Erythroblast (primary cell): ENCODE measurements at regions not wholly inside any gene's neighbourhood (a gene's known extent, or its start where the extent isn't known, plus 50 kb on each side); places are given as distances from the start of the nearest gene placed in this dataset.

Experiments
- DNase-seq, 2 experiments: peaks; one replicate each; lab custom pipeline; 2025; lab: John Stamatoyannopoulos, UW
- GATA1 ChIP-seq: IDR thresholded peaks from 2 replicates; pipeline ENCODE4 v1.6.1; 2011; ENCODE audit warnings: low read depth, mild to moderate bottlenecking, control low read depth, low read length, moderate library complexity
- POLR2A ChIP-seq: IDR thresholded peaks from 2 replicates; pipeline ENCODE4 v1.6.1; 2011; ENCODE audit warnings: mild to moderate bottlenecking, low read length

- DNase-seq: no peak
- TF ChIP-seq GATA1 (no peak), POLR2A (no peak)
Measured at GRCh38 chr6:134712311-134712710, 237.6 kb downstream of the ALDH8A1 start.

GRCh38 chr6:134708079-134708478, 241.8 kb downstream of the ALDH8A1 start:
- TF ChIP-seq POLR2A (no peak), GATA1 (no peak)
- DNase-seq: no peak

- TF ChIP-seq POLR2A (no peak), GATA1 (no peak)
- no peak for DNase-seq
Measured at GRCh38 chr6:134707342-134708031, 242.4 kb downstream of the ALDH8A1 start.

DNA sequence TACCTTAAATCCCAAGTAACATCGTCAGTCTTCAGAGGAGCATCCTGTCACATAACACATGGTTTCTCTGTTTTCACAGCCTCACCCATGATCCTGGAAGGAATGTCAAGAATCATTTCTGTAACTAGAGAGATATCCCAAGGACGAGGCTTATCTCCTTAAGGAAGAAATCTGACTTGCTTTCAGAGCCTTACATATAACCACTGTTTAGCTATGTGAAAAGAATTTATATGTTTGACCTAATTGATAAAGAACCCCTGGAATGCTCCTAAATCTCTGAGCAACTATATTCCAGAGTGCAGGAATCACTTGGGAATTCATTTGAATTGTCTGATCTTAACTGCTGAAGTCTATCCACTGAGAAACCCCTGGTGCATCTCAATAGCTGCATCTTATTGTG, 243.1 kb downstream of the ALDH8A1 start:
- DNase-seq: no peak

GRCh38 chr6:134706153-134706552, 243.7 kb downstream of the ALDH8A1 start:
- DNase-seq: no peak
- TF ChIP-seq POLR2A (no peak), GATA1 (no peak)

More for the DNA sequence above, 243.1 kb downstream of the ALDH8A1 start:
- TF ChIP-seq POLR2A (no peak), GATA1 (no peak)

DNA sequence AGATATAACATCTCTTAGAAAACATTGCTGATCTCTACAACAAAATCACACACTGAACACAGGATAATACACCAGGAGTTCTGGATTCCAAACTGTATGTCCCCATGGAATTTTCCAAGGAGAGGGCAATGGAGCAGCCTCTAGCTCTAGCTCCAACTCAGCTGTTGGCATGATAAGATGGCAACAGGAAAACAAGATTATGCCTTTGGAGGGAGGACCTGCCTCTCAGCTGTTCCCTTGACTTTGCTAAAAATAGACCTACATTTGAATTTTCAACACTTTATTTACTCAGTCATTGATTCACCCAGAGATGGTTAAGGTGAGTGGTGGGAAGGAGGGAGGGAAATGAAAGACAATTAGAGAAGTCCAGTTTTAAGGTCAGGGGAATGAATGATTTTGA, 246.7 kb downstream of the ALDH8A1 start:
- TF ChIP-seq GATA1 (no peak), POLR2A (no peak)
- no peak for DNase-seq

DNA sequence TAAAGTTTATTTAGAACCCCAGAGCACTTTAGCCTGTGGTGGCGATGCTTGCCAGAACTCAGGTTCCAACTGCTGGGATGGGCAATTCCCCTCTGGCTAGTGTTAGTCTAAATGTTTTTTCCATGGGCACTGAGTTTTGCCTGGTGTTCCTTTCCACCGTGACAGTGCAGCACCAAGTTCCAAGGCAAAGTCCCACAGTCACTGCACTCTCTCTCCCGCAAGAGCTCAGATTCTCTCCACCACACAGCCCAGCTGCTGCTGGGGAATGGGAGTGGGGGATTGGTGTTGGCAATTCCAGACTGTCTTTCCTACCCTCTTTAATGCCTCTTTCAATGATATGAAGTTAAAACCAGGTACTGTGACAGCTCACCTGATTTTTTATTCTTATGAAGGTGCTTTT, 247.6 kb downstream of the ALDH8A1 start:
- TF ChIP-seq GATA1 (no peak), POLR2A (no peak)
- no peak for DNase-seq

DNA sequence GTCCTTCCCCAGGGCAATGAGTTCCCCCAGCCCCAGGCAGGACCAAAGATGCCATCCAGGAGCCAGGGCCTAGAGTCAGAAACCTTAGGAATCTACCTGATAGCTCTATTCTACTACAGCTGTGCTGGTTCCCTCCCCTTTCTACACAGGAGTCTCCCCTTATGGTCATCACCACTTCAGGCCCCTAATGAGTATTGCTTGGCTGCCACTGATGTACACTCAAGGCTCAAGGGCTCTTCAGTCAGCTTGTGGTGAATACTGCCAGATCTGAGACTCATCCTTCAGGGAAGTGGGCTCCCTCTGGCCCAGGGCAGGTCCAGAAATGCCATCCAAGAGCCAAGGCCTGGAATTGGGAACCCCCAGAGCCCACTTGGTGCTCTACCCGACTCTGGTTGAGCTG, 248.6 kb downstream of the ALDH8A1 start:
- TF ChIP-seq GATA1 (no peak), POLR2A (no peak)
- DNase-seq: no peak

DNA sequence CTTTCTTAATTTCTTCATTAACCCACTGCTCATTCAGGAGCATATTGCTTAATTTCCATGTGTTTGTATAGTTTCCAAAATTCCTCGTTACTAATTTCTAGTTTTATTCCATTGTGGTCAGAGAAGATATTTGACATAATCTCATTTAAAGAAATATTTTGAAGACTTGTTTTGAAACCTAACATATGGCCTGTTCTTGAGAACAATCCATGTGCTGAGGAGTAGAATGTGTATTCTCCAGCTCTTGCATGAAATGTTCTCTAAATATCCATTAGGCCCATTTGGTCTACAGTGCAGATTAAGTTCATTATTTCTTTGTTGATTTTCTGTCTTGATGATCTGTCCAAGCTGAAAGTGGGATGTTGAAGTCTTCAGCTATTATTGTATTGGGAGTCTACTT, 251.7 kb downstream of the ALDH8A1 start:
- no peak for DNase-seq
- TF ChIP-seq GATA1 (no peak), POLR2A (no peak)

- TF ChIP-seq GATA1 (no peak), POLR2A (no peak)
- no peak for DNase-seq
Measured at GRCh38 chr6:134692008-134692407, 257.9 kb downstream of the ALDH8A1 start.

GRCh38 chr6:134691180-134691579, 258.7 kb downstream of the ALDH8A1 start:
- TF ChIP-seq GATA1 (no peak), POLR2A (no peak)
- DNase-seq: no peak

DNA sequence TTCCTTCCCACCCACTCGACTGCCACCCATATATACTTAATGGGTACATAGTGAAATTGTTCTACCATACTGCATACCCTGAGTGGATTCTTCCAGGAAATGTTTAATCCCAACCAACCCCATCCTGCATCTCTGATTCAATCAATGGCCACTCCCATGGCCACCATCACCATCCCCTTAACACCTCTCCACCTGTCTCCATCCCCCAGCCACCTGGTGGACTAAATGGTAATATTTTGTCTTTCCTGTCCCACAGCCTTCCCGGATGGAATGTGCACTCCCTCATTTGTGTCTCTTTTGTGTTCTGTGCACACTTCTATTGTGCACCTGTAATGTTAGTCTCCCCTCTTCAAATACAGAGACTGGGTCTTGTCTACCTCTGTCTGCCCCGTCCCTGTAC, 259.9 kb downstream of the ALDH8A1 start:
- no peak for DNase-seq
- no peak for TF ChIP-seq GATA1
- no peak for TF ChIP-seq POLR2A

- TF ChIP-seq GATA1: no peak
- TF ChIP-seq POLR2A: no peak
- DNase-seq: no peak
Measured at GRCh38 chr6:134689641-134690040, 260.3 kb downstream of the ALDH8A1 start.

DNA sequence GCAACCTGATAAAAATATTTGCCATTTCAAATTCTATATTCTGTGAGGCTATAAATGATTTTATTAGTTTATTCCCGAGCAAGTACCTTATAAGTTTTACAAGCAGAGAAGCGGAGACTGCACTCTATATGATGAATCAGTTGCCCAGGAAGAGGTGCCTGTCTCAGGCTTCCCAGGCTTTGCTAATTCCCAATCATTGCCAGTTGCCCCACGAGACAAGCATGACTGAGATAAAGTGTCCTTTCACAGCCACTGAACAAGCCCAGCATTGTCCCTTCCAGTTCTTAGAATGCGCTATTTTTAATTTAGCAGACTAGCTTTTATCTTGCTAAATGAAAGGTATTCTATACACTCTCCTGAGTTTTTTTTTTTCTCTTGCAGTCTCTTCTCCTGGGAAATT, 260.7 kb downstream of the ALDH8A1 start:
- no peak for TF ChIP-seq GATA1
- TF ChIP-seq POLR2A: no peak
- no peak for DNase-seq

GRCh38 chr6:134686071-134686470, 263.8 kb downstream of the ALDH8A1 start:
- DNase-seq: no peak
- TF ChIP-seq POLR2A: no peak
- TF ChIP-seq GATA1: no peak
